Breast epithelium (tissue), 4 donors: ENCODE measurements at regions not wholly inside any gene's neighbourhood (a gene's known extent, or its start where the extent isn't known, plus 50 kb on each side); places are given as distances from the start of the nearest gene placed in this dataset.

Source experiments
- DNase-seq, 2 donors: peaks; one replicate each; pipeline ENCODE4 v3.0.0-alpha.2; 2019; ENCODE audit warnings: low spot score in 2 of 2
- H3K27ac ChIP-seq, 2 donors: fragments of 200-600 bp; sonication (generic) in 1 of 2; one replicate each; pipeline ENCODE4 v1.5.1; 2016 to 2019; ENCODE audit warnings: mild to moderate bottlenecking in 1 of 2
- H3K27me3 ChIP-seq, 2 donors: fragments of 200-600 bp; sonication (generic) in 1 of 2; one replicate each; pipeline versions ENCODE4 v1.5.1 to v1.6.0; 2017 to 2019; ENCODE audit warnings: control low read depth in 1 of 2, mild to moderate bottlenecking in 1 of 2
- H3K36me3 ChIP-seq: fragments of 200-600 bp; one replicate; pipeline ENCODE4 v1.5.1; 2019
- H3K4me1 ChIP-seq, 2 donors: fragments of 200-600 bp; sonication (generic); one replicate each; pipeline ENCODE4 v1.5.1; 2016 to 2019; ENCODE audit warnings: control low read depth in 1 of 2
- H3K4me3 ChIP-seq, 3 donors: fragments of 200-600 bp; sonication (generic); 1 replicate in 2 of 3; 2 replicates in 1 of 3; pipeline ENCODE4 v1.5.1; 2016 to 2019; ENCODE audit warnings: mild to moderate bottlenecking in 3 of 3, moderate library complexity in 2 of 3
- H3K9me3 ChIP-seq, 2 donors: fragments of 200-600 bp; sonication (generic) in 1 of 2; one replicate each; pipeline ENCODE4 v1.5.1; 2016 to 2019; ENCODE audit warnings: control low read depth in 1 of 2
- POLR2A ChIP-seq: fragments of 450-650 bp; IDR thresholded peaks from one replicate; pipeline ENCODE4 v1.6.1; 2016; ENCODE audit warnings: antibody characterized with exemption, mild to moderate bottlenecking, moderate library complexity
- POLR2AphosphoS5 ChIP-seq, 3 donors: sonication (generic); formaldehyde crosslinking; IDR thresholded peaks; one replicate each; pipeline ENCODE4 v1.6.1; 2017; ENCODE audit warnings: antibody characterized with exemption in 3 of 3
- intact Hi-C: fragments of 100-400 bp; cut with DNase I; formaldehyde crosslinking; loops from one replicate; pipeline ENCODE4 v1.15.1; 2023; ENCODE audit warnings: low total_unique reads
- TF ChIP-seq, protein P1 (sequence below), 3 donors: fragments of 450-650 bp; IDR thresholded peaks; one replicate each; pipeline ENCODE4 v1.5.1; 2016 to 2017; ENCODE audit warnings: antibody characterized with exemption in 3 of 3, mild to moderate bottlenecking in 3 of 3, moderate library complexity in 3 of 3

DNA sequence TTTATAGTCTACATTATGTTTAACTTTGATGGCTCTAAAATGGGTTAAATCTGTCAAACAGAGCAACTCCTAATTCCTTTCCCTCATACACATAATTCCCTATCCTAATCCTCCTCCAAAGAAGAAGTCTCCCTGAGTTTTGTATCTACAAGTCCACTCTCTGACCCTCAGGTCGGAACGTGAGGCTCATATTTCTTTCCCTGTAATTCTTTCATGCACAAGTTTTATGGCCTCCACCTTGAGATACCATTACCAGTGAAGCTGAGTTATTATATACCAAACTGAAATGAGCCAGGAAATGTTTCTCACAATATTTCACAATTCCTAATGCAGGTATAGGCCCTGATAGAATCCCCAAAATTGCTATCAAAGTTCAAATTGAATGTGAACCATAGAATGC is 106.4 kb downstream of the CASP12 start:
- no peak overlapping the region for H3K4me3 ChIP-seq
- TF ChIP-seq, protein P1, sequence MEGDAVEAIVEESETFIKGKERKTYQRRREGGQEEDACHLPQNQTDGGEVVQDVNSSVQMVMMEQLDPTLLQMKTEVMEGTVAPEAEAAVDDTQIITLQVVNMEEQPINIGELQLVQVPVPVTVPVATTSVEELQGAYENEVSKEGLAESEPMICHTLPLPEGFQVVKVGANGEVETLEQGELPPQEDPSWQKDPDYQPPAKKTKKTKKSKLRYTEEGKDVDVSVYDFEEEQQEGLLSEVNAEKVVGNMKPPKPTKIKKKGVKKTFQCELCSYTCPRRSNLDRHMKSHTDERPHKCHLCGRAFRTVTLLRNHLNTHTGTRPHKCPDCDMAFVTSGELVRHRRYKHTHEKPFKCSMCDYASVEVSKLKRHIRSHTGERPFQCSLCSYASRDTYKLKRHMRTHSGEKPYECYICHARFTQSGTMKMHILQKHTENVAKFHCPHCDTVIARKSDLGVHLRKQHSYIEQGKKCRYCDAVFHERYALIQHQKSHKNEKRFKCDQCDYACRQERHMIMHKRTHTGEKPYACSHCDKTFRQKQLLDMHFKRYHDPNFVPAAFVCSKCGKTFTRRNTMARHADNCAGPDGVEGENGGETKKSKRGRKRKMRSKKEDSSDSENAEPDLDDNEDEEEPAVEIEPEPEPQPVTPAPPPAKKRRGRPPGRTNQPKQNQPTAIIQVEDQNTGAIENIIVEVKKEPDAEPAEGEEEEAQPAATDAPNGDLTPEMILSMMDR (IDR thresholded peaks at IDR 0.05): no peak
- TF ChIP-seq POLR2A (no peak), POLR2AphosphoS5 (IDR thresholded peaks at IDR 0.05) (no peak)
- peaks cover 0 to 9% of the 10 kb centered on the region in 2 donors for H3K9me3 ChIP-seq
- H3K4me1 ChIP-seq: no peaks in the 10 kb centered on the region
- no peak overlapping the region for H3K27ac ChIP-seq
- no peaks in the 10 kb centered on the region for H3K27me3 ChIP-seq
- no peaks in the 10 kb centered on the region for H3K36me3 ChIP-seq
- DNase-seq: no peak
- intact Hi-C loops: no loop called here

DNA sequence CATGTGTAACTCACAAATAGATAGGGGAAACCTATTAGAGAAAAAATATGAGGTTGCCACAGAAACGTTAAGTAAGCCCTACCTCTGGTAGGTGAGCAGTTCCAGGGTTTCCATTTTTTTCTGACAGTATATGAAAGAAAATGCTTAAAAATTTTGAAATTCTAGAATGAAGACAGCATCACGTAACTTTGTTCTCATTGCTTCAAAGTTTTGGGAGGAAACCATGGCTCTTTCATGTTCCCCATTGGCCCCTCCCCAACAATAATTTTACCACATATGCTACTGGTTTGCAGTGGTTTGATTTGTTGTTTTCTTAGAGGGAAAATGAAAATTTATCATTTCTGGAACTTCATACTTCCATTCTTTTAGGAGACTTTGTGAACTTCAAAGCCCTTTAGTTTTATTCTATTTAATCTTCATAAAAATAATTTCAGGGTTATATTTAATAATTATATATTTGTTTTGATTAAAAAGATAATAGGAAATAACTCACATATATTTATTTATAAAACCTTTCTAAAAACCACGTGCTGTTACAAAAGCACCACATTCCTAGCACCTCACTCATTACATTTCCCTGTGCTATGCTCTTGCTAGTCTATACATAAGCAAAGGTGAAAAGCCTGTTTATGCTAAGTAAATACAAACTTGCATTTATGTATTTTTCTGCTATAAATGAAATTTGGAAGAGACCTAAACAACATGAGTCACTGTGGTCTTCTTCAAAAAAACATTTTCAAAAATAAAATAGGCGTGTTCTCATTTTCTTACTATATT is 113.4 kb downstream of the CASP12 start:
- Histone ChIP-seq H3K4me3 (no peak overlapping the region), H3K36me3 (no peaks in the 10 kb centered on the region), H3K27ac (no peak overlapping the region), H3K27me3 (no peaks in the 10 kb centered on the region), H3K9me3 (no peaks in the 10 kb centered on the region), H3K4me1 (no peaks in the 10 kb centered on the region)
- TF ChIP-seq POLR2A (no peak), POLR2AphosphoS5 (IDR thresholded peaks at IDR 0.05) (no peak)
- TF ChIP-seq, protein P1 (IDR thresholded peaks at IDR 0.05): no peak
- intact Hi-C loops: no loop called here
- no peak for DNase-seq

DNA sequence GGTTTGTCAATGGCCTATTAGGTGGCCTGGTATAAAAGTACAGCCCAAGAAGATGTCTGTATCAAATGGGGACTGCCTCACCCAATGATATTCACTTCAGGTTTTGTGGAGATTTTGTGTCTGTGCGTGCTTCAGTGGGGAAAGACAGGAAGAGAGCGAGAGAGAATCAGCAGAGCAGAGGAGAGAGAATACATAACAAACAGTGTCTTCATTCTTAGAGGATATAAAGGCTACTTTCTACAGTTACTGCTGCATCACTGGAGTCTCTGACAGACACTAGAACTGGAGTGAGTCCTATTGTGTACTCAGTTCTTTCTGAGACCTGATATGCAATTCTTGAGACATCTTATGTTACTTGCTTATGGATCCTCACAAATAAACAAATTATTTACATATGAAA is 115.0 kb downstream of the CASP12 start:
- TF ChIP-seq POLR2A (no peak), POLR2AphosphoS5 (IDR thresholded peaks at IDR 0.05) (no peak)
- TF ChIP-seq, protein P1 (IDR thresholded peaks at IDR 0.05): no peak
- H3K27me3 ChIP-seq: no peaks in the 10 kb centered on the region
- intact Hi-C loops: no loop called here
- no peaks in the 10 kb centered on the region for H3K36me3 ChIP-seq
- H3K4me3 ChIP-seq: no peak overlapping the region
- no peak overlapping the region for H3K27ac ChIP-seq
- no peaks in the 10 kb centered on the region for H3K9me3 ChIP-seq
- no peaks in the 10 kb centered on the region for H3K4me1 ChIP-seq
- DNase-seq: no peak

DNA sequence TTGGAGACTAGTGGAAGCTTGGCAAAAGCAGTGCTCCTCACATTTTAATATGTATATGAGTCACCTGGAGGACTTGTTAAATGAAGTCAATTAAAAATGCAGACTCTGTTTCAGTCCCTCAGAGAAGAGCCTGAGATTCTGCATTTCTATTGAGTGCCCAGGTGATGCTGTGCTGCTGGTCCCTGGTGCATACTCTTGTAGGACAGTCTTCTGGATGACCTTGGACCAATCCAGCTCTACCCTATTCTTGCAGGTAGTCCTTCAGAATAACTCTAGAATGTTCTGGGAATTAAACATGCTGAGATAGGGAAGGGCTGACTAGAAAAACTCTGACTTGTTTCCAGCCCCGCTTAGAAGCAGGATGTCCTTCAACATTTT is 115.9 kb downstream of the CASP12 start:
- Histone ChIP-seq H3K4me3 (no peak overlapping the region), H3K27ac (no peak overlapping the region), H3K9me3 (no peaks in the 10 kb centered on the region), H3K4me1 (no peaks in the 10 kb centered on the region), H3K36me3 (no peaks in the 10 kb centered on the region), H3K27me3 (no peaks in the 10 kb centered on the region)
- DNase-seq: no peak
- intact Hi-C loops: no loop called here
- TF ChIP-seq, protein P1 (IDR thresholded peaks at IDR 0.05): no peak
- no peak for TF ChIP-seq POLR2A

DNA sequence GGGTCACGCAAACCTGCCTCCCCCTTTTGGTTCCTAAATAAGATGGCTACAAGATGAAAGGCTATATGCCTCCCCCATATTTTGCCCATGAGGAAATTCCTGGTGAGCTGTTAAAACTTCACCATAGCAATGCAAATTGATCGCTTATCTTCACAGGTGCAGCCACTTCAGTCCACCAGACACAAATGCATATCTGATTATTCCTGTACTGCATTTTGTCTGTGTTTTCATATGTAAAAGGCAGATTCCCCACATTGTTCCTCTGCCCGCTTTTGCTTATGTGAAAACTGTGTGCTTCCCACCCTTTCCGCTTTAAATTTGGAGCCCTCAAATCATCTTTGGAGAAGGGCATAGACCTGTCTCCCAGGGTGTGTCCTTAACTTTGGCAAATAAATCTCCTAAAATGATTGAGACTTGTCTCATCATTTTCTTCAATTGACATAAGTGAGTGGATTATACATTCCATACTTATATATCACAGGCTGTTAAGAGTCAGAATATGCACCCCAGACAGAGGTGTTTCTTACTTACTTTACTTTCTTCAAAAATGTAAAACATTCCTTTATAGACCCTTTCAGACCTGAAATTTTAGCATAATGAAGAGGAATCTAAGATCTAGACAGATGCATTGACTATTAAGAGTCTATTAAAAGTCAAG is 116.4 kb downstream of the CASP12 start:
- H3K4me1 ChIP-seq: no peaks in the 10 kb centered on the region
- no peaks in the 10 kb centered on the region for H3K36me3 ChIP-seq
- DNase-seq: no peak
- intact Hi-C loops: no loop called here
- H3K27me3 ChIP-seq: no peaks in the 10 kb centered on the region
- no peaks in the 10 kb centered on the region for H3K9me3 ChIP-seq
- H3K27ac ChIP-seq: no peak overlapping the region
- no peak for TF ChIP-seq POLR2AphosphoS5 (IDR thresholded peaks at IDR 0.05)
- no peak overlapping the region for H3K4me3 ChIP-seq
